Renal cortex interstitium (tissue), 11 donors: ENCODE measurements at regions not wholly inside any gene's neighbourhood (a gene's known extent, or its start where the extent isn't known, plus 50 kb on each side); places are given as distances from the start of the nearest gene placed in this dataset.

Experiments used
- DNase-seq, 11 donors: peaks; one replicate each; pipeline ENCODE4 v3.0.0-alpha.2; 2013; ENCODE audit warnings: low read depth in 9 of 11, low spot score in 4 of 11; ENCODE audit errors: extremely low read depth in 1 of 11

DNA sequence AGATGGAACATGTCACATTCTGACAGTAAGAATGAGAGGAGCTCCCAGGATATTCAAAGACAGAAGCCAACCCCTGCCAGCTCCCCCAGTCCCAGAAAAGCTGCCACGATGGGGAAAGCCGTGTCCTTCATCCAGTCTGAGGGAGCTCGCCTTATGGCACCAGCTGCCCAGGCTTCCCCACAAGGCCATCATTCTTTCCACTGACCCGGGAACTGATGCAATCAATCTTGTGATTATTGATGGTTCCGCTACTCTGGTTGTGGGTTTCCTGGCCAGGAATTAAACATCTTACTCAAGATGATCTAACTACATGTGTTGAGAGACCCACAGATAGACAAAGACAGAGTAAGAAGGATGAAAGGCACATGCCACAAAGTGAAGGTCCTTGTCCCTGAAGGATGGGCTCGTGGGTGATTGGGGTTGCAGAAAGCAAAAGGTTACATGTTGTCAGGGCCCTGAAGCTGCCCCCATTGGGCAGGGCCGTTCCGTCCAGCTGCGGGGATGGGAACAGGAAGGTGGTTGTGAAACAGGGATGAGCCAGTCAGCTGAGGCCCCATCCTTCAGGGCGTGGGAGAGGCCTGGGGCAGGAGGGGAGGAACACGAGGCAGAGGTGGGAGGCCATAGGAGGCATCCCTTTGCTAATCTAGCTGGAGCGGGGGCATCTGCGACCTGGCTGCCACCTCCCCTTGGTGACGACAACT lies 127.6 kb downstream of the OAT start:
- no peak for DNase-seq

DNA sequence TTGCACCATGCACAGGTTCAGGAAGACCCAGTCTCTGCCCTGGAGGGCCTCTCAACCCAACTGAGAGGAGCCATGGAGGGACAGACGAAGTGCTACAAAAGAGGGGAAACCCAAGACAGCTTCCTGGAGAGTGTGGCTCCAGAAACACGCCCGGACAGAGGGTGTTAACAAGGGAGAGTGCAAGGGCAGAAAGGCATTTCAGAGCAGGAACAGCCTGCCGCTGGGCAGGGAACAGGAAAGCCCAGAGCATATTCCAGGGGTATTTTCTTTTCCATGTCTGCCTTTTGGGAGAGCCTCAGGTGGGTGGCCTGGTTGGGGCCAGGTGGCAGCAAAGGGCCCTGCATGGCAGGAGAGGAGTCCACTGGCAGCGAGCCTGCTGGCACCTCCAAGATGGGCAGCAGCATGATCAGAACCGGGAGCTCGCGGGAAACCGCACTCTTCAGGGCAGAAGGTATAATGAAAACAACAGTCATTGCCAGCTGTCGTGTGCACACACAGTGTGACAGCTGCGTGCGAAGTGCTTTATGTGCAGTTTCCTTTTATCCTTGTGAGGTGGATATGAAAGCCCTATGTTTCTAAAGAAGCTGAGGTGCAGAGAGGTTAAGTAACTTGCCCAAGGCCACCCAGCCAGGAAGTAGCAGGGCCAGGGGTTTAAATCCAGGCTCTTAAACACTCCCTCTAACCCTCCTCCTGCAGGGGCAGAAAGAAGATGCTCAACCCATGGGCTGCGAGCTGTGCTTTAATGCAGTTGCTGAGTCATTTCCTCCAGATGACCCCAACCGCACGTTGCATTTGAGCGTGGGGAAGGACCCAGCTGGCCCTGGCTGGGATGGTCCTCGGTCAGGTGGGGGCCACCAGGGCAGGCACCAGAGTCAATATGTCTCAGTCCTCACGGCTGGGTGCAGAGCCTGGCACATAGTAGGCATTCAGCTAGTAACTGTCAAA lies 128.6 kb downstream of the OAT start:
- DNase-seq = no peak

DNA sequence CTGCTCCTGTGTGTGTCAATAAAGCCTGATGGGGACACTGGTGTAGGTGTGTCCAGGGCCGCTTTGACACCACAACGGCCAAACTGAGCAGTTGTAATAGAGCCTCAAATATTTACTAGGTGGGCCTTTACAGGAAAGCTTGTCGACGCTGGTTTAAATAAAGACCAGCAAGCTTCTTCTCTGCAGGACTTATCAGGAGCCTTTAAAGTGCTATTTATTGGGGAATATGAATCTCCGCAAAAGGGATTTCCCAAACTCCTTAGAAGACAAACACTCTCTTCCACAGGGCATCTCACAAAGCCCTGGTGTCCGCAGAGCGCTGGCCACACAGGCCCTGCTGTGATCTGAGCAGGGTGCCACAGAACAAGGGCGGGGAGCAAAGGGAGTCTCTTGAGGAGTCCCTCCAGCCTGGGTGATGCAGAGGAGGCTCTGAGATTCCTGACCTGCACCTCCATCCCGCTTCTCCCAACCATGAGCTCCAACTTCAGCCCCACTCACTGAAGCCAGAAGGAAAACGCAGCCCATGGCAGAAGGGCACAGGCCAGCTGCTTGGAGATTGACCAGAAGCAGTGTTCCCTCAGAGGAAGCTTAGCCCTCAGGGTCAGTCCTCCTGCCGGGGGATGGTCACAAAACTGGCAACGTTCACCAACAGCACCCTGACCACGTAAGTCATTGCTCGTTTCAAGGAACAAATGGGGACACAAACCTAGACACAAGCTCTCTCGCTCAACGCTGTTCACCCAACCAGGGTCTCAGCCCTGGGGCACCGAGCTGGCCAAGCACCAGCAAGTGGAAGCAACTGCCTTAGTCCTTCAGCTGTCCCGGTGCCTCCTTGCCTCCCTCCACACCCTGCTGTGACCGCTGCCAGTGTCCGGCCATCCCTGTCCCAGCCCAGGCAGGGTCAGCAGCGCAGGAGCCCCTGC lies 129.5 kb downstream of the OAT start:
- no peak for DNase-seq

DNA sequence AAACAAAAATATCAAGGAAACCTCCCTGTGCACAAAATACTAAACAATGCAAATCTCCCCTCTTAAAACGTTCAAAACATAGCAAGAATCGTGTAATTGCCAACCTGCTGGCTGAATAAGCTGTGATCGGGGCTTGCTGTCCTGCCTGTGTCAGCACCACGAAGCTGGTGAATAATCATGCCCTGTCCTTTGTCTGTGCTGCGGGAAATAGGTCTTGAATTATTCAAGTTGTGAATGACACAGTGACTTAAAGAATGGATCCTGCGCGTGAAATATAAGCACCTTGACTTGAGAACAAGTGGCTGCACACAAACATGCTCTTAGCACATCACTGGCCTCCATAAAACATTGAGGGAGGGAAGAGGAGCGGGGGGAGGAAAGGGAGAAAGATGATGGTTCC lies 130.2 kb downstream of the OAT start:
- DNase-seq = no peak

DNA sequence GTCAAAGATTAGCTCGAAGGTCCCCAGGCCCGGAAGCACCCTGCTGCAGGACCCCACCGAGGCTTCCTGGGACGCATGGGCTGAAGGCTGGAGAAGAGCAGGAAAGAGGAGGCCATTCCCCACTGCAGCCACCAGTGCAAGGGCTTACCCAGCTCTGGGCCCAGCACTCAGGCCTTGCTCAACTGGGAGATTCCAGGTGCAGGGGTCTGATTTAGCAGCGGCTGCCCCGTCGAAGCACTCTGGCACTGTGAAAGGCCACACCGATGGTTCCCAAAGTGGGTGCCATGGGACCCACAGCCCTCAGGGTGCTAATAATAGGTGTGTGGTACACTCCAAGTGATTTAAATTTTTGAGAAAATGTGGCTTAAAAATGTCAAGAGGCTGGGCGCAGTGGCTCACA lies 130.9 kb downstream of the OAT start:
- no peak for DNase-seq

DNA sequence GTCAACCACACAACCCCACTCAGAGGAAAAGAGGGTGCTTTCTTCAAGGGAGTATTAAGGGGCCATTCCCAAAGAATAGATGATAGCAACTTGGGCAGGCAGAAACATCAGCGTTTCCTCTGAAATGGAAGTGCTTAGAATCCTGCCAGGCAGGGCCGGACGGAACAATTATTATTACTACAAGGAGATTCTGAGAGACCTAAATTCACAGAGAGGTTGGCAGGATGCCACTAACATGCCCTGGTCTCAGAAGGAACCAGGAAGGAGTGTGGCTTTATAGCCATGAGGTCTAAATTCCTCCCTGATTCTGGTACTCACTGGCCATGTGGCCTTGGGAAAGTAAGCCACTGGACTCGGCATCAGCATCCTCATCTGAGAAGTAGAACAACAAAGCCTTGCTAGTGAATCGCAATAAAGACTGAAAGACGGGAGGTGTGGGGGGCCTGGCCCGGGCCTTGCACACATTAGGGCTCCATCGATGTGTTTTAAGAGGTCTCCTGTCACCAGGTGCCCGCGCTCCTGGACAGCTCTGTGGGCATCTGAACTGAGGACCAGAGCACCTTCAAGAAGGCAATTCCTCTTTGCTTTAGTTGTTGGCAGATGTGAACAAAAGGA lies 131.5 kb downstream of the OAT start:
- no peak for DNase-seq

DNA sequence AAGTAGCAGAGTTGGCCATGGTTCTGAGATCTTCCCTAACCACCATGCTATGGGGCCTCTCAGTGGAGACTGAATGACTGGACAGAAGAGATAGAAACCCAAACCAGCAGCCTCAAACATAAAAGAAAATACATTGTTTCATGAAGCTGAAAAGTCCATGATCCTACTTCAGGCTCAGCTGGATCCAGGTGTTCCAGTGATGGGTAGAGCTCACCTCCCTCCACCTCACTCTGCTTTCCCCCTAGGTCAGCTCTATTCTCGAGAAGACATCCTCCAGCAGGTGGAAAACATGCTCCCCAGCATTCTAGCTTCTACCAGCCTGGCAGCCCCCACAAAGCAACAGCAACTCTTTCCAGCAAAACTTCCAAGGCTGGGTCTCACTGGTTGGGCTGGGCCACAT lies 132.1 kb downstream of the OAT start:
- DNase-seq = no peak

DNA sequence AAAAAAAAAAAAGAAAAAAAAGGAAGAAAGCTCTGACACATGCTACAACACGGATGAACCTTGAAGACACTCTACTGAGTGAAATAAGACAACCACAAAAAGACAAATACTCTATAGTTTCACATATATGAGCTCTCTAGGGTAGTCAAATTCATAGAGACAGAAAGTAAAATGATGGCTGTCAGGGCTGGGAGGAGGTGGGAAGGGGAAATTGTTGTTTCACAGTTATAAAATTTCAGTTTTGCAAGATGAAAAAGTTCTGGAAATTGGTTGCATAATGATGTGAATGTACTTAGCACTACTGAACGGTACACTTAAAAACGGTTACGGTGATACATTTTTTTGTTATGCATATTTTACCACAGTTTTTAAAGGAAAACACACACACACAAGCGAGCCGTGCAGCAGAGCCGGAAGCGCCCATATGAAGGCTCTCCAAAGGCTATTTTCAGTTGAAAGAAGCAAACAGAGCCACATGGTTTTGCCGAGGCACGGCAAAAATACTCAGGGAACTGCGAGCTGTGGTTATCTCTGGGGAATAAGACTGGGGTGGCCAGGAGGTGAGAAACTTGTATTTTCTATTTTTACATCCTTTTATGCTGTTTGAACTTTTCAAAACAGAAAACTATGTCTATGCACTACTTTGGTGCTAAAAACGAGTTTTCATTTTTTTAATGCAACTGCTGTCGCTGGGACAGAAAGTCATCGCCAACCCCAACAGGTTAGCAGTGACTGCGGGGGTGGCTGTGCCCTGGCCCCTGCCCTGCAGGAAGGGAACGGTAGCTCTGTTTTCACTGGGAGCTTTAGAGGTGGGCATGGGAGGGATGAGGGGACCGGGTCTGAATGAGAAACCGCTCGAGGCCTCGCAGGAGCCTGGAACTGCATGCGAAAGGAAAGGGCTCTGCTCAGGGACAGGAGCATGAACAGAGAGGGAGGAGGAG lies 132.9 kb downstream of the OAT start:
- no peak for DNase-seq

DNA sequence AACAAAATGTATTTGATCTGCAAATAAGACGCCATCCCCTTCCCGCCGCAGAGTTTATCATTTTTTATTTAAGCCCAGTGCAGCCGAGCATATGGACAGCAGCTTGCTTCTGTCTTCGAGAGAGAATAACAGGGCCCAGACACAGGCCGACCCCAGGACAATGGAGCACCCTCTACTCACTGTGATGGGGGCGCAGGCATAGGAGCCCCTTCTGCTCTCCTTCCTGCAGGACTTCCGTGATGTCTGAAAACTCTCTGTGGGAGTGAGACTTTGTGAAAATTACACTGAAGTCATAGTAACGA lies 134.8 kb downstream of the OAT start:
- peak in 1 of 11 donors; percentile 21 for DNase-seq

DNA sequence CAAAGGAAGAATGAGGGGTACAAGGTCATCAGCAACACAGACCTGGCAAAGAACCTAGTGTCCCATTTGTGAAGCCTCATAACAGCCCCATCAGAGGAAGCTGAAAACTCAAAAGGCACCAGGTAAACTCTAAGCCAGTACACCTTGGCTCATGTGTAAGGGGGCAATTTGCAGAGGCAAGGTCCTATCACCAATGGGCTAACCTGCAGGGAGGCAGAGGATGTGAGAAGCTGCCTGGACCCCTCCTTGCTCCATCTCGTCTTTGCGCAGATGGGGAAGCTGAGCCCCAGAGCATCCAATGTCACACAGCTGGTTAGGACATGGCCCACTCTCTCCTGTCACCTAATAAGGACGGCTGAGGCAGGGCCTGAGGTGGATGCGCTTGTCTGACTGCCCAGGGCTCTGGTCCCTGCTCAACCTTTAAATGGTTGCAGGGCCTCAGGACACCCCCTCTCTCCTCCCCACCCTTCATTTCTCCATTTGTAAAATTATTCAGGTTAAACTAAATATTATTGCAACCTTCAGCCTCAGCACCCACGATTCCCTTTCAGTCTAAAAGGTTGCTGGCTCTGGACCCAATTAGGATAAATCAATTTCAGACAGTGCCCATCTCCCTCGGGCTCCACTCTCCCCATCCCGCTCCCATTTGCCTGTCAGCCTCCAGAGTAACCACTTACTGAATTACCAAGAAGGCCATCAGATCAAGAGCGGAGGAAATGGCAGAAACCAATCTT lies 135.3 kb downstream of the OAT start:
- DNase-seq = no peak

DNA sequence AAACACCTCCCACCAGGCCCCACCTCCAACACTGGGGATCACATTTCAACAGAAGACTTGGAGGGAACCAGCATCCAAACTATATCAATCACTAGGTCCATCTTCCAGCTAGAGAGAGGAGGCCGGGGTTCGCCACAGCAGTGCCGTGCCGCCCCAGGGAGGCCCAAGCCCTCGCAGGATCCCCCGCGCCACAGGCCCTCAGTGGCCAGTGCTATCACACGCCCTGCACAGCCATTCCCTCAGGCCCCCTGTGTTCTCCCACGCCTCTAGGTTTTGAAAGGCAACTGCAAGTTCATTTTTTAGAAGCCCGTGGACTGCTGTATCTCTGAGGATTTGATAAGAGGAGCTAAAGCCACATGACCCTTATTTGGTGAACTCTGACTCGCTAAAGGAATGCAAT lies 136.4 kb downstream of the OAT start:
- no peak for DNase-seq

DNA sequence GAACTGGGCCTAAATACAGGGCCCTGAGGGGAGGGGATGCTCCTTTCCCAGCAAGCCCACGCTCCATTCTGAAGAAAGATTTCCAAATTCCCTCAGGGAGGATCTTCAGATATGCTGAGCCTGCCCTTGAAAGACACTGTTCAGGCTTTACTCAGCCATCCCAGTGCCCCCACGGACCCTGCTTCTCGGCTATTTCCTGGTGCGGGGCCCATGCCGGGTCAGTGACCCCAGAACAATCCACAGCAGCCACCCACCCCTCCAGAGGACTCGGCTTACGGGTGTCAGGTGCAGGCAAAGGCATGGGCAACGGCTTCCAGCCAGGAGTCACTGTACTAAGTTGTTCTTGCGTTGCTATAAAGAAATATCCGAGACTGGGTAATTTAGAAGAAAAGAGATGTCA lies 137.1 kb downstream of the OAT start:
- DNase-seq = no peak

DNA sequence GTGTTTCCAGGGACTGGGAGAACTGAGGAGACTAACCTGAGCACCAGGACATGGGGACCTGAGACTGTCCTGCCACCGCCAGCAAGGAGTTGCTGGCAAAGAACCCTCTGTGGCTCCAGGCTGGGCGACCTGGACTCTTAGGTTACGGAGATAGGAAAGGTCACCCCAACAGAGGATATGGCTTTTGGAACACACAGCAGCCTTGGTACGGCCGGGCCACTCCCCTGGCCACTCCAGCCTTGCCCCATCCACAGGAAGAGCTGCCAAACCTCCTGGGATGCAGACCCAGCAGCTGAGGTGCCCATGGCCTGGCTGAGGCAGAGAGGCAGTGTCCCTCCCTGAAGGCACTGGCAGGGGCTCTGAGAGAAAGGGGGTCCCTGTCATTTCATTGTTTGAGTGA lies 137.8 kb downstream of the OAT start:
- DNase-seq = no peak

DNA sequence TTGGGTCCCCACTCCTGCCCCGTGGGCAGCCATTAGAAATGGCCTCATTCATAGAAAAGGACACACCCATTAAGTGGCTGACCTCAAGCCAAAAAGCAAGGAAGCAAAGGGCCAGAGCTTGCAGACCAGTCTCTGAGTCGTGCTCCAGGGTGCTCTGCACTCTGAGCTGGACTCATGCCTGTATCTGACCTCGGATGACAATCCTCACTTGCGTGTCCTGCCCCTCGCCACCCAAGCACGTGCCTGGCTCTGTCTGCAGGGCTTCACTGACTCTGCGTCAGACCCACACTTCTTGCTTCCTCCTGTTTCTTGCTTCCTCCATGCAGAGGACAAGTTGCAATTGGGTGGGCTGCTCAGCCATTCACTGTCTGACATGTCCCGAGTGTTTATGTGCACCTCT lies 138.8 kb downstream of the OAT start:
- no peak for DNase-seq

DNA sequence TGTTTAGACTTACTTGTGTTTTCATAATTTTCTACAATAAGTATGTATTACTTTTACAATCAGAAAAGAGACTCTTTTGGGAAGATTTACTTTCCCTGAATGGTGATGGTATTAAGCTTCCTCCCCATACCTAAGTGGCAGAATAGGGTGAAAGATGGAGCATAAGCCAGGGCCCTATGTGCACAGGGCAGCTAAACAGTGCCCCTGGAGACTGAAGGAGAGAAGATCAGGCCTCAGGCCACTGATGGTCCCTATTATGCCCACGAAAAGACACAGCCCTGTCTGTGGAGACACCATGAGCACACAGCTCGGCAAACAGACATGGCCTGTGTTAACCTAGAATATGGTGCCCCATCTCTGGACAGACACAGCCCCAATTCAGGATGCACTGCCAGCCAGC lies 139.4 kb downstream of the OAT start:
- DNase-seq = no peak

DNA sequence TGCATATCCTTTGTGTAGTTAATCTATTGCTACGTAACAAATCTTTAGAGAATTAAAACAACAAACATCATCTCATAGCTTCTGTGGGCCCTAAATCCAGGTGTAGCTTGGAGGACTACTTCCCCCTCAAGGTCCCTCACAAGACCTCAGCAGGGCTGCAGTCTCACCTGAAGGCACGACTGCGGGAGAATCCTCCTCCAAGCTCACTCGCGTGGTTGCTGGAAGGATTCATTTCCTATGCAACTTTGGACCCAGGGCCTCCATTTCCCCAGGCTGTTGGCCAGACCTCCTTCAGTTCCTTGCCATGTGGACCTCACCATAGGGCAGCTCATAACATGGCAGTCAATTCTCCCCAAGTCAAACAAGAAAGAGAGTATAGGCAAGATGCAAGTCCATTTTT lies 140.4 kb downstream of the OAT start:
- DNase-seq = no peak

DNA sequence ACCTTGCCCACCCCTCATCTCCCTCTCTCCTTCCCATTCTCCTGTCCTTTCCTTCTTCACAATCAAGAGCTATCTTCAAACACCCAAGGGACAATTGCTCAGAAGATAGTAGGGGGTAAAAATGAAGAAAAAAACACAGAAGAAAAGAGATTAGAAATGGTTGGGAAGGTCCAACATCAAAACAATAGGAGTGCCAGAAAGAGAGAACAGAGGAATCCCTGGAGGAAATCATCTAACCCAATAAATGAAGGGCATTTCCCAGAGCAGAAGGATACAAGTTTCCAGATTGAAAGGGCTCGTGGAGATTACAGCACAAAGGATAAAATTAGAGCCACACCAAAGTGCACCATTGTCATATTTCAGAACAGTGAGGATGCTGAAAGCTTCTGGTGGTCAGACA lies 145.6 kb downstream of the OAT start:
- DNase-seq = no peak

DNA sequence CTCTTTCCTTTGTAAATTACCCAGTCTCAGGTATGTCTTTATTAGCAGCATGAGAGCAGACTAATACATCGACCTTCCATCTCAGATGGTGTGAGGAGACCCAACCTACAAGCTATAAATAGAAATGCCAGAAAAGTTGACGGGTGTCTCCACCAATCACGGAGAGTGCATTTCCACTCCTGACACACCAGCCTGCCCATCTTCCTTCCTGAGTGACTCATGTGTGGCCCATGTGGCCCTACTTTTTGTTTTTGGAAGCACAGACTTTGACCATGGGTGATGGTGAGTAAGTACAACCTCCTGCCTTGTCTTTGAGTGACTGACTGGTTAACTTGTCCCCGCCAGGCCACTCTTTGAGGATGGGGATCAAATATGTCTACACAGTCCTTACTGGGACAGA lies 147.0 kb downstream of the OAT start:
- no peak for DNase-seq
